HCEC 1CT (cell line): ENCODE measurements at regions not wholly inside any gene's neighbourhood (a gene's known extent, or its start where the extent isn't known, plus 50 kb on each side); places are given as distances from the start of the nearest gene placed in this dataset.
"Not testable (repeated sequence)": the region's sequence is repeated elsewhere in the genome, so short reads cannot be mapped to it uniquely, and the experiment has no call there.

Experiments
- DNase-seq: peaks from one replicate; pipeline ENCODE4 v3.0.0-alpha.2; 2017

DNA sequence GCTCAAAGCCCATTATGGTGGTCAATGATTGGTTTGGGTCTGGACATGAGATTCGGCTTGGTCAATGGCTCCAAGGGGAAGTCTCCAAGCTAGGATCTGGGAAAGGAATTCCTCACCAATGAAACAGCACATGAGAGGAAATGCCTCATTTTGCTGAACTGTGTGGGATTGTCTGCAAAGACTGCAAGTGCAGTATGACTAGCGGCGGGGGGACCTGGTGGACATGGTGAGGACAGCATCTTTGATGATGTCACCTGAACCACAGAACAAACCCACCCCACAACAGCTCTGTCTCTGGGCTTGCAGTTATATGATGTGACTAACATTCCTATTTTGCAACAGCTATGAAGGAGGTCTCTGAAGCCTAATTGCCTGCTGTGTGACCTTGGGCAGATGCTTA lies 50.6 kb upstream of the NKD1 start:
- DNase-seq = peak; percentile 4

DNA sequence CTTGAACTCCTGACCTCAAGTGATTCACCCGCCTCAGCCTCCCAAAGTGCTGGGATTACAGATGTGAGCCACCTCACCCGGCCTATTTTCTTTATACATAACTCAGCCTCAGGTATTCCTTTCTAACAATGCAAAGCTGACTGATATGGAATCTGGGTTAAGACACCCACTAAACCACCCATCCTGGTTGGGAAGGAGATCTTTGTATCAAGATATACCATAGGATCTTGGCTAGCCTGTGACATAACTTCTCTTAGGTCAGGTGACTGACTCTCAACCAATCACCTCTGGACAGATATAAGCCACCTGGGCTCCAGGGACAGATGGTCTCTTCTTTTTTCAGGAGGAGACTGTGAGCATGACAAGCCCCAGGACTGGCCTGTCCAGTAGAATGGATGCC lies 51.2 kb upstream of the NKD1 start:
- no peak for DNase-seq

DNA sequence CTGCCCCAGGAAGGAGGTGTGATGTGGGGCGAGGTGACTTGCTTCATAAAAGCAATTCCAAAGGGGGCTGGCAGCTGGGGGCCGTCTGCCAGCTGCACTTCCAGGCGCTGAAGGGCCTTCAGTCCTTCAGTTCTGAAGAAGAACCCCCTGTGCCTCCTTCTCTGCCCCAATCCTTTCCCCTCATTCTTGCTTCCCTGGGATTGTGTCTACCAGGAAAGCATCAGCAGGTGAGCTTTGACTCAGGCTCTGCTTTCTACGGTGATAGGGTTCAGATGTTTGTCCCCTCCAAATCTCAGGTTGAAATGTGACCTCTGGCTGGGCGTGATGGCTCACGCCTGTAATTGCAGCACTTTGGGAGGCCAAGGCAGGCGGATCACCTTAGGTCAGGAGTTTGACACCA lies 52.5 kb upstream of the NKD1 start:
- DNase-seq = no peak

DNA sequence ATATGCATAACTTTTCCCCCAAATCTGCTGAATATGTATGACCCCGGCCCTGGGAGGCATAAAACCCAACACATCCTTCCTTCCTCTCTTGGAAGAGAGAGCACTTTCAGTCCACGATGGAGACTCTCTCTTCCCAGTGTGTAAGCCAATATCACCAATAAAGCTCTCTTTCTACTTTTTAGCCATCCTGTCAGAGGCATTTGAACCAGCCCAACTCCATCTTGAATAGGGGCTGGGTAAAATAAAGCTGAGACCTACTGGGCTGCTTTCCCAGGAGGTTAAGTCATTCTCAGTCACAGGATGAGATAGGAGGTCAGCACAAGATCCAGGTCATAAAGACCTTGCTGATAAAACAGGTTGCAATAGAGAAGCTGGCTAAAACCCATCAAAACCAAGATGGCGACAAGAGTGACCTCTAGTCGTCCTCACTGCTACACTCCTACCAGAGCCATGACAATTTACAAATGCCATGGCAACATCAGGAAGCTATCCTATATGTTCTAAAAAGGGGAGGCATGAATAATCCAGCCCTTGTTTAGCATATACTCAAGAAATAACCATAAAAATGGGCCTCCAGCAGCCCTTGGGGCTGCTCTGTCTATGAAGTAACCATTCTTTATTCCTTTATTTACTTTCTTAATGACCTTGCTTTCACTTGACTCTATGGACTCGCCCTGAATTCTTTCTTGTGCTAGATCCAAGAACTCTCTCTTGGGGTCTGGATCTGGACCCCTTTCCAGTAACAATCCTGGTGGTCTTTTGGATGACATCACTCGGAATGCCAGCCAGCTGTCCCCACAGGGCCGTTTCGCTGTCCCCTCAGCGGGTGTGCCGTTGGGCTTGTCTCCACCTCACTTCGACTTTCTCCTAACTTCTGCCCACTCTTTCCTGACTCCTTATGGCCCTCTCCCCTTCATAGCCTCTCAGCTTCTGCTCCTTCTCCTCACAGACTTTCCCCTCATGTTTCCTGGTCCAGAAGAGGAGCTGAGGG lies 53.4 kb upstream of the NKD1 start:
- DNase-seq = no peak

DNA sequence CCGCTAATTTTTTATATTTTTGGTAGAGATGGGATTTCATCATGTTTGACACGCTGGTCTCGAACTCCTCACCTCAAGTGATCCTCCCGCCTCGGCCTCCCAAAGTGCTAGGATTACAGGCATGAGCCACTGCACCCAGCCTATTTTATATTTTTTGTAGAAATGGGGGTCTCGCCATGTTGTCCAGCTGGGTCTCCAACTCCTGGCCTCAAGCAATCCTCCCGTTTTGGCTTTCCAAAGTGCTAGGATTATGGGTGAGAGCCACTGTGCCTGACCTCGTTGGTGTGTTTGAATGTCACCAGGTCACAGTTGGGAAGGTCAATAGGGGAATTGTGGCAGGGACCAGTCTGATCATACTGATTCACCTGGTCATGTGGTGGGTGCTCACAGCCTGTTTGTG lies 56.7 kb upstream of the NKD1 start:
- DNase-seq = no peak

DNA sequence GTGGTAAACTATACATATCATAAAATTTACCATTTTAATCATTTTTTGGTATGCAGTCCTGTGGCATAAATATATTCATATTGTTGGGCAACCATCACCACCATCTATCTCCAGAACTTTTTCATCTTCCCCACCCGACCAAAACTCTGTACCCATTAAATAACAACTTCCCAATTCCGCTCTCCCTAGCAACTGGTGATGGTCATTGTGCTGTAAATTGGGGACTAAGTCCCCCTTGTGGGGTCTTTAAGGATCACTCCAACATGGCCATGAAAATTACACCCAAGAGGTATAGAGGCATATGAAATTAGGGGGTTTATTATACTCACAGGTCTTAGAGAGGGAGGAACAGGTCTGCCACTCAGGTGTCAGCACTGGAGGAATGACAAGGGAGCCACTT lies 57.4 kb upstream of the NKD1 start:
- no peak for DNase-seq

DNA sequence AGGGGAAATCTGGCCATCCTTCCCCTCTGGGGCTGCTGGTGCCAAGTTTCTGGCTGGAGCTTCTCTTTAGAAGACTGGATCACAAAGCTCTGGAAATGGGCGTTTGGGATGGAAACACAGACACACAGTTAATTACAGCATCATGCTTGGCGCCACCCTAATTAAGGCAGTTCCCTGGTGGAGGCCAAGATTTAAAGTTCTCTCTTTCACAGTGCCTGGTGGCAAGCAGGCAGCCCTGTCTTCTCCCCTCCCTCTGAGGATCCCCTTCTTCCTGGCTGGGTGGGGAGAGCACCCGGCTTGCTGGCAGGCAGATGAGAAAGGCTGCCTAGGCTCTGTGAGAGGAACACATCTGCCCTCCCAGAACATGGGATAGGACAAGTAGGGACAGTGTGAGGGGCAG lies 59.0 kb upstream of the NKD1 start:
- no peak for DNase-seq

DNA sequence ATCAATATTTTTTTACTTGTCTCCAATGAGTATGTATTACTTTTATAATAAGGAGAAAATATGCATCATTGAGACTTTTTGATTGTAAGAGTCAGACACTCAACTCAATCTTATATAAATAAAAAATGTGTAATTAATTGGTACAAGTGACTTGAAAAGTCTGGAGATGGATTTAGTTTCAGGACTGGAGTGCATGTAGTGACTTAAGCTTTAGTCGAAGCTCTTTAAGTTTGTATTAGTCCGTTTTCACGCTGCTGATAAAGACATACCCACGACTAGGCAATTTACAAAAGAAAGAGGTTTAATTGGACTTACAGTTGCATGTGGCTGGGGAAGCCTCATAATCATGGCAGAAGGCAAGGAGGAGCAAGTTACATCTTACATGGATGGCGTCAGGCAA lies 60.7 kb upstream of the NKD1 start:
- DNase-seq = no peak

DNA sequence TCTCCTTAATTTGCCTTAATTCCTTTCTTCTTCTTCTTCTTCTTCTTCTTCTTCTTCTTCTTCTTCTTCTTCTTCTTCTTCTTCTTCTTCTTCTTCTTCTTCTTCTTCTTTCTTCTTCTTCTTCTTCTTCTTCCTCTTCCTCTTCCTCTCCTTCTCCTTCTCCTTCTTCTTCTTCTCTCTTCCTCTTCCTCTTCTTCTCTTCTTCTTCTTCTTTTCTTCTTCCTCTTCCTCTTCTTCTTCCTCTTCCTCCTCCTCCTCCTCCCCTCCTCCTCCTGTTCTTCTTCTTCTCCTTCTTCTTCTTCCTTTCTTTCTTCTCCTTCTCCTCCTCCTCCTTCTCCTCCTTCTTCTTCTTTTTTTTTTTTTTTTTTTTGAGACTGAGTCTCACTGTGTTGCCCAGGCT lies 62.0 kb upstream of the NKD1 start:
- not testable (repeated sequence) for DNase-seq

DNA sequence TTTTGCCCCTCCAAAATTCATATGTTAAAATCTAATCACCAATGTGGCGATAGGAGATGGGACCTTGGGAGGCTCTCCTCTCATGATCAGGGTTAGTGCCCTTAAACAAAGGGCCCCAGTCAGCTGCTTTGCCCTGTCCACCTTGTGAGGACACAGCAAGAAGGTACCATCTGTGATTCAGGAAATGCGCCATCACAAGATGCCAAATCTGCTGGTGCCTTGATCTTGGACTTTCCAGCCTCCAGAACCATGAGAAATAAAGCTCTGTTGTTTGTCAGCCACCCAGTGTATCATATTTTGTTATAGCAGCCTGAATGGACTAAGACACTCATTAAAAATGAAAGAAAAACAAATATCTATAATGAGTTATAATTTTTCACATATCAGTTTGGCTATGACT lies 63.0 kb upstream of the NKD1 start:
- no peak for DNase-seq

DNA sequence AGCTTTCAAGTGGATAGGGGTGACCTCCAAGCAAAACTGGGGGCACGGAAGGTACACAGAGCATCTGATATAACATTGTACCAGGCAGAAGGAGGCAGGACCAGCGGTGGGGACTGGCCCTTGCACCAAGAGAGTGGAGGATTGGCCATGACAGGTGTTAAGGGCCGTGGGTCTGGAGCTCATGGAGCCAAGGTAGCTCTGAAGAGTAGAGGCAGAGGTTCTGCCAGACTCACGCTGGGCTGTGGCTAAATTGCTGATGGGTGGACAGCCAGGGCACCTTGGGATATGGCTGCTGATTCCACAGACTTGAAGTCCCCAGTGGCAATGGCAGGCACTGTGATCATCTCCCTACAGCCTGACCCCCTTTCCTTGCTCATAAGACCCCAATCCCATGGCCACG lies 65.9 kb upstream of the NKD1 start:
- DNase-seq = no peak

DNA sequence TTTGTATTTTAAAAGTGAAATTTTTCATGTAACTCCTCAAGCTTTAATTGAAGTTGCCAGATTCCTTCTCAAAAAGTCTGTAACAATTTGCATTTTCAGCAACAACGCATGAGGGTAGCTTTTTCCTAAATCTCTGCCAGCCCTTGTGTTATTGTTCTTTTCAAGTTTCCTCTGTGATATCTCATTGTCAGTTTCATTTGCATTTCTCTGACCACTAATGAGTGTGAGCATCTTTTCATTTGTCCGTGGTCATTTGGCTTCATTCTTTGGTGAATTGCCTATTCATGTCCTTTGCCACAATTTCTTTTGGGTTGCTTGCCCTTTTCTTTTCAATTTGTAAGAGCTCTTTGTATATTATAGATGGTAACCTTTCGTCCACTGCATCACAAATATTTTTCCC lies 68.0 kb upstream of the NKD1 start:
- no peak for DNase-seq

DNA sequence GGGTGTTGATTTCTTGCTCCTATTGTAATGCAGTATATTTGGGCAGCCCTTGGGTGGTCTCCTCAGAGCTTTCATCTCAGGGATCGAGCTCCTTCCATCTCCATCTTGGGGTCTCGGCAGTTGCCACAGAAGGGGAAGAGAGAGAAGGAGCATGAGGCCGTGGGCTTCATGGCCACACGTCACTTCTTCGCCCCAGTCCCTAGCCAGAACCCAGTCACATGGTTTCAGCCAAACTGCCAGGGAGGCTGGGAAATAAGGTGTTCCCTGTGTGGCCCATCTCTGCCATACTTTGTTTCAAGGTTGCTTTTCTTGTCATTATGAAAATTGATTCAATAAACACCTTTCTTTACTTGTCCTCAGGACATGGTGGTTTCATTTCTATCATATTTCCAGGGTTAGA lies 68.4 kb upstream of the NKD1 start:
- no peak for DNase-seq

DNA sequence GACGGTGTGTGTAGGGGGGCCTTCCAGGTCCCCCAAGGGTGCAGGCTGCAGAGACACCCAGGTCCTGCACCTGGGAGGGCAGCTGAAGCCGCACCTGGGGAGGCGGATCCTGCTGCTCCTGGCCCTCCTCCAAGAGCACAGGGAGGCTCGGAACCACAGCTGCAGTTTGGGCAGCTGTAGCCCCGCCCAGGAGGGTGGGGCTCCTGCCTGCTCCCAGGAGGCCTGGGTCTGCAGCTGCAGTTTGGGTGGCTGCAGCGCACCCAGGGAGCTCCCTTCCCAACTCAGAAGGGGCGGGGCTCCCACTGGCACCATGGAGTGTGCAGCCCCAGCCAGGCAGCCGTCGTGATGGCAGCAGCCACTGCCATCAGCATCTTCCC lies 69.4 kb upstream of the NKD1 start:
- no peak for DNase-seq

DNA sequence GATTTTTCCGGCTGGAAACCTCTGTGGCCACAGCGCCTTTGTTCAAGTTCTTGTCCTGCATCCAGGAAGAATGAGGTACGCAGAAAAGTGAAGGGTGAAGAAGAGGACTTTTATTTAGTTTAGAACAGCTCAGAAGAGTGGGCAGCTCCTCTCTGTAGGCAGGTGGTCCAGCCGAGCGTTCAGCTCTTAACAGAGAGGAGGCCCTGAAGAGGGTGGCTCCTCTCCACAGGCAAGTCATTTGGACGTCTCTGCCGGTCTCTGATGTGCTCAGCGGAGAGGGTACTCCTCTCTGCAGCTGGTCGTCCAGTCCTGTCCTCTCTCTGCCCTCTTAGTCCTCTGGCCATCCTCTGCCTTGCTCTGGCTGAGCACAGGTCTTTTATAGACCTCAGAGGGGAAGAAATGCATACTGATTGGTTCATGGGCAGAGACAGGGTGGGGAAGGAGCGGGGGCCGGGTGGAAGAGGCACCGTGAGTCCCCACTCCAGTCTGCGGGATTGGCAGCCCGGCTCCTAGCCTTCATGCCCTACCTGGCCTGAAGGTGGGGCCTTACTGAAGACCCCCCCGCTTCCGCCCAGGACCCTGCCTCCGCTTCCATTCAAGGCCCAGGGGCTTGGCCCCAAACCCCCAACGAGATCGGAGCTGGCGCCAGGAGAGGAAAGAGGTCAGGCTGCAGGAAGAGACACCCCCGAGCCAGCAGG lies 70.0 kb upstream of the NKD1 start:
- DNase-seq = no peak

DNA sequence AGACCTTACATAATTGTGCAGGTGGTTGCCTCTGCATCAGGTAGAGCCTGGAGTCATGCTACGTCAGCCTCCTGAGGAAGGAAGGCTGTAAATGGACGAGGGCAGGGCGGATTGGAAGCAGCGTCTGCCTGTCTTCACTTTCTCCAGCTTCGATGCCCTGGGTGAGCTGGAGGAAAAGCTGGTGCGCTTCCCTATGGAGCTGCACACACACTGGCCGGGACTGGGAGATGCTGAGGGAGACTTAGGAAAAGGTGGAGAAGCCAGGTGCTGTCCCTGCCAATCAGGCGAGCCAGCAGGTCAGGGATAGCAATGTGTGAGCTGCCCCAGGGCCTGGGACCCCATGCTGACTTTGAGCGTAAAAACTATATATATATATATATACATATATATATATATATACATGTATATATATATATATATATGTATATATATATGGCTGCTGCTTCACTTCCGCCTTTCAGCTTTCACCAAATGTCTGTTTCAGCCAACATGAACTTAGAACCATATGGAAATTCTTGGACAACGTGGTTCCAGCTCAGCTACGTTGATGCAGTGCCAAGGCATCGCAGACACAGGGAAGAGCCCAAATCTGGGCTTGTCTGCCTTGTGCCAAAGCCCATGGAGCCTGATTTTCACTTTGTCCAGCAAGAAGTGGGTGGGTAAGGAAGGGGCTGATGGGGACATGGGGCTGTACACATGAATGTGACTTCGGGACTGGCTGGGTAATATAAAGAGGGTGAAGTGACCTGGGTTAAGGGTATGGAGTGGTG lies 71.5 kb upstream of the NKD1 start:
- DNase-seq = no peak

DNA sequence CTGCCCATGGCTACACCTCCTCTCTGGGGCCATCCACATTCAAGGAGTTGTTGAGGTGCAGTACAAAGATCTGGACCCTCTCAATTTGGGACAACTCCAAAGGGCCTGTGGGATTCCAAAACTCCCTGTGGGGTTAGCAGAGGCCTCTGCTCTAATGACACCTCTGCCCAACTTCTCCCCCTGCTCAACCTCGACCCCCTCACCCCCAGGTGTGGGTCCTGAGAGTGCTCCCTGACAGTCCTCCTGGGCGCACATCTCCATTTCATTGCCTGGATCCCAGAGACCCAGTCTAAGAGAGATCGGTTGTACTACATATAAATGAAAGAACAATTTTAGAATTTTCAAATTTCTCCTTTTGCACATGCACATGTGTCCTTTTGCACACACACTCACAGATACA lies 73.0 kb upstream of the NKD1 start:
- DNase-seq = no peak

DNA sequence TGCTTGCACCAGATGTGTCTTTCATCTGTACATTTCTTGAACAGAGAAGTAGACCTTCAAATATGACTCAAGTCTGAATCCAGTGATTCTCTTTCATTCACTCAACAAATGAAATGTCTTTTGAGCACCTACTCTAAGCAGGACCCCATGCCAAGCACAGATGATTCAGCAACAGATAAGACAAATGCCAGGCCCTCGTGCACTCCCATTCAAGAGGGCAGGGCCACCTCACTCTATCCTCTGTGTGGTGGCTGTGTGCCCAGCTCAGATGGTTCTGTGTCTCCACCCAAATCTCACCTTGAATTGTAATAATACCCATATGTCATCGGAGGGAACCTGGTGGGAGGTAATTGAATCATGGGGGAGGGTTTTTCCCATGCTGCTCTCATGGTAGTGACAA lies 74.1 kb upstream of the NKD1 start:
- DNase-seq = no peak

DNA sequence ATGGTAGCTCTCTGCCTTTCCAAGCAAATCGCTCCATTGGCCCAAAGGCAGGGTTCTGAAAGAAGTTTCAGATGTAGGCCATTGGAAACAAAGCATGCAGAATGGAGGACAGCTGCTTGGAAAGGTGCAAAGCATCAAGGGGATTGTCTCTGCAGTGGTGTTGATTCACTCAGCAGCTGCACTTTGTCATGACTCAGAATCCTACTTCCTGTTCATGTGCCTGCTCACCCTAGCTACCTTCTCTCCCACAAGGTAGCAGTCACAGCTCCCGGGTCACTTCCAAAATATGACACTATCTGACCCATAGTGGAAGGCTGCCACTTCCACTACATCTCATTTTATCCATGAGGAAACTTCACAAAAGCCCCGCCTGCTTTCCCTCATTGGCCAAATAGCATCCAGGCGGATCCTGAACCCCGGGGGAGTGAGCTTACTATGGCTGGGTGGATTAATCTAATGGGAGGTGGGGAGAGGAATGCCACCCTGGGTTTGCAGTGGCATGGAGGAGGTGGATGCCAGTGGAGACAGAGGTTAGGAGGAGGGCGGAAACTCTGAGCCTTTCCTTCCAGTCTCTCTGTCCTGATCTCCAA lies 74.7 kb upstream of the NKD1 start:
- DNase-seq = peak; percentile 34

DNA sequence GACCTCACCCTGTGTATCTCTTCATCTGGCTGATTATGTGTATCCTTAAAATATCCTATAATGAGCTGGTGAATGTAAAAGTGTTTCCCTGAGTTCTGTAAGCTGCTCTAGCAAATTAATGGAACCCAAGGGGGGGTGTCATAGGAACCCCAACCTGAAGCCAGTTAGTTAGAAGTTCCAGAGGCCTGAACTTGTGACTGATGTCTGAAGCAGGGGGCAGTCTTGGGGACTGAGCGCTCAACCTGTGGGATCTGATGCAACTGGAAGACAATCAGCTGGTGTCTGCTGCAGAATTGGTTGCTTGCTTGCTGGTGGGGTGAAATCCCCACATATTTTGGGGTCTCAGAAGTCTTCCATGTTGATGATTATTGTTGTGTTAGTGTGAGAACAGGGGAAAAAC lies 75.7 kb upstream of the NKD1 start:
- no peak for DNase-seq

DNA sequence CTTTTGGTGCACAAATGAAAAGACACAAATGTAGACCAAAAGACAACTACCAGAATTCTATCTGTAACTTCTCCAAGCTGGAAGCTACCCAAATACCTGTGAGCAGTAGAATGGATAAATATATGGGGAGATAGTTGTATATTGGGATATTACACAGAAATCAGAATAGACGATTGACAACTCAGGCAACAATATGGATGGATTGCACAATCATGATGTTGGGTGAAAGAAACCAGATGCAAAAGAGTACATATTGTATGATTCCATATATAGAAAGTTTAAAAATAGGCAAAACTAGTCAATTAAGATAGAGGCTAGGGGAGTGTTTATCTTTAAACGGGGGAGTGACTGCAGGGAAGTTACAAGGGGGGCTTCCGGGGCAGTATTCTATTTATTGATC lies 77.5 kb upstream of the NKD1 start:
- no peak for DNase-seq

DNA sequence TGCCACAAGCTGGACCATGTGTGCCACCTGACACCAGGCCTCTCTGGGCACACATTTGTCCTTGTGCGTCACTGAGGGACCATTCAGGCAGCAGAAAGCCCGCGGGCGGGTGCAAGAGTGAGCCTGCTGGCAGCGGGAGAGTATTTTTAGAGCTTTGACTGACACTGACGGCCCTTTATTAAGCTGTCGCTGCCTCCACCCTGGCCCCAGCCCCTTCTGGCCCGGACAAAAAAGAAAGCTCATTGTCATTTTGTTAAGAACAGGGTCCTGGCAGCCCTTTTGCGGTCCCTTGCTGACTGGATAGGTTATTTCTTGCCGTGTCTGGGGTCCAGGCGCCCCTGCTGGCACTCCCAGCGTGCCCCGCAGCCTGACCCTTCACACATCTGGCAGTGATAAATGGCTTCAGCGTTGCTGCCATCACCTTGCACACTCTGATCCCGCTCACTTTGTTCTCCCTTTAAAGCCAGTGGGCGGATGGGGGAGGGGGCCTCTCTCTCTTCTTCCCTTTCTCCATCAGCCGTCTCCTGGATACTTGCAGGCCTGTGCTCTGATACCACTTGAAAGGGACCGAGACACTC lies 78.4 kb upstream of the NKD1 start:
- DNase-seq = no peak
